Kidney (tissue), 13 donors: ENCODE measurements at regions not wholly inside any gene's neighbourhood (a gene's known extent, or its start where the extent isn't known, plus 50 kb on each side); places are given as distances from the start of the nearest gene placed in this dataset.
A peak's percentile ranks its signal among the peaks of the same experiment; 100 is the strongest.

ENCODE experiments used
- DNase-seq, 5 donors: peaks; one replicate each; pipeline ENCODE4 v3.0.0-alpha.2; 2013 to 2020
- FAIRE-seq: peaks from 2 replicates; lab custom pipeline; 2012; peaks lifted over from hg19 to GRCh38; lab: Jason Lieb, UNC
- H3K27ac ChIP-seq, 2 donors: one replicate each; pipeline ENCODE4 v1.7.0; 2013; ENCODE audit warnings: low read depth in 2 of 2, low read length in 2 of 2, inconsistent platforms in 1 of 2
- H3K27me3 ChIP-seq: one replicate; pipeline ENCODE4 v1.7.1; 2013; ENCODE audit warnings: low read length, inconsistent platforms; ENCODE audit not compliant: control insufficient read depth, insufficient read depth
- H3K36me3 ChIP-seq, 3 donors: one replicate each; pipeline versions ENCODE4 v1.7.0 to v1.7.1; 2013; ENCODE audit warnings: low read length in 3 of 3, control low read depth in 1 of 3, inconsistent platforms in 1 of 3; ENCODE audit not compliant: insufficient read depth in 3 of 3, control insufficient read depth in 2 of 3
- H3K4me1 ChIP-seq, 3 donors: one replicate each; pipeline versions ENCODE4 v1.7.0 to v1.7.1; 2013; ENCODE audit warnings: low read length in 3 of 3, inconsistent platforms in 1 of 3, low read depth in 1 of 3; ENCODE audit not compliant: control insufficient read depth in 2 of 3, insufficient read depth in 2 of 3
- H3K4me3 ChIP-seq, 3 donors: one replicate each; pipeline versions ENCODE4 v1.7.0 to v1.8.1; 2013; ENCODE audit warnings: low read length in 3 of 3, control low read depth in 1 of 3, inconsistent platforms in 1 of 3
- H3K9ac ChIP-seq, 3 donors: one replicate each; pipeline versions ENCODE4 v1.7.0 to v1.7.1; 2013; ENCODE audit warnings: low read length in 3 of 3, control low read depth in 1 of 3, inconsistent platforms in 1 of 3
- H3K9me3 ChIP-seq, 3 donors: one replicate each; pipeline versions ENCODE4 v1.7.0 to v1.7.1; 2013; ENCODE audit warnings: low read length in 3 of 3, control low read depth in 1 of 3, inconsistent platforms in 1 of 3; ENCODE audit not compliant: control insufficient read depth in 2 of 3, insufficient read depth in 1 of 3
- intact Hi-C: fragments of 100-400 bp; cut with DNase I; formaldehyde crosslinking; loops from one replicate; pipeline ENCODE4 v1.11.1; 2022
- TF ChIP-seq, protein P1 (sequence below): IDR thresholded peaks from 3 replicates; pipeline ENCODE4 v1.5.1; 2012; ENCODE audit warnings: mild to moderate bottlenecking, moderate library complexity, borderline replicate concordance; ENCODE audit not compliant: insufficient read depth; ENCODE audit errors: extremely low read depth
- donor health status: control.
- donor health status: control.
- donor health status: control.
- donor health status: control.
- donor health status: control.
- donor health status: DM: yes; HTN: yes; CAD: no.
- donor health status: Normal renal cell carcinoma (clear cell type).

DNA sequence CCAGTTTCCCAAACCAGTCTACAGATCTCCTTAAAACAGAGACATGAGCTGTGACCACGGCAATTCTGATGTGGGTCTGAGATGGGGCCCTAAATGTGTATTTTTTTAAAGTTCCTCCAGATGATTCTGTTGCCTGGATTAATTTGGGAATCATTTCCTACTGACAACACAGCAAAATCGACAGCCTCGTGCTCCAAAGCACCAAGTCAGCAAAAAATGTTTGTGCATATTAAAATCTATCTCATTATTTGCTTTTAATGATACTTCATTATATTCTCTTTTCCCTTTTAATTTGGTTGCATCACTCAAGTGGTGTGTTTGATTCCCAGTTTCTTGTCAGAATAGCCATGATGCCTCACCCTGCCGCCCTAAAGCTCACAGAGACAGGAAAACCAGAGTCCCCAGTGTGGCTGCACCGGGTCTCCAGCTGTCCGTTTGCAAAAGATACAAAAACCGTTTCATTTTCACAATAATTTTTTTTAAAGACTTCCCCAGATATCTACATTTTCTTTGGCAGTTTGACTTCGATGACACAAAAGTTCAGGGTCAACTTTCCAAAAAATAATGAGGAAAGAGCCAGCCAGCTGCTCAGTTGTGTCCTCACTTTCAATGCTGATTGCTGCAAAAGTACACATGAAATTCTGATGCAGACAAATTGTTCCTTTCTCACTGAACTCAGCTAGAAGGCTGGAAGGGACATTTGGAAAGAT lies 443.2 kb upstream of the ID2 start:
- H3K4me3 ChIP-seq, result no peak overlapping the region
- peaks cover 8 to 12% (median 10%) of the 10 kb centered on the region in 3 donors for H3K4me1 ChIP-seq
- DNase-seq, result no peak
- no peaks in the 10 kb centered on the region for H3K9me3 ChIP-seq
- intact Hi-C loops, result no loop called here
- no peak overlapping the region for H3K27ac ChIP-seq
- H3K27me3 ChIP-seq, result no peaks in the 10 kb centered on the region
- H3K9ac ChIP-seq, result no peak overlapping the region
- TF ChIP-seq, protein P1, sequence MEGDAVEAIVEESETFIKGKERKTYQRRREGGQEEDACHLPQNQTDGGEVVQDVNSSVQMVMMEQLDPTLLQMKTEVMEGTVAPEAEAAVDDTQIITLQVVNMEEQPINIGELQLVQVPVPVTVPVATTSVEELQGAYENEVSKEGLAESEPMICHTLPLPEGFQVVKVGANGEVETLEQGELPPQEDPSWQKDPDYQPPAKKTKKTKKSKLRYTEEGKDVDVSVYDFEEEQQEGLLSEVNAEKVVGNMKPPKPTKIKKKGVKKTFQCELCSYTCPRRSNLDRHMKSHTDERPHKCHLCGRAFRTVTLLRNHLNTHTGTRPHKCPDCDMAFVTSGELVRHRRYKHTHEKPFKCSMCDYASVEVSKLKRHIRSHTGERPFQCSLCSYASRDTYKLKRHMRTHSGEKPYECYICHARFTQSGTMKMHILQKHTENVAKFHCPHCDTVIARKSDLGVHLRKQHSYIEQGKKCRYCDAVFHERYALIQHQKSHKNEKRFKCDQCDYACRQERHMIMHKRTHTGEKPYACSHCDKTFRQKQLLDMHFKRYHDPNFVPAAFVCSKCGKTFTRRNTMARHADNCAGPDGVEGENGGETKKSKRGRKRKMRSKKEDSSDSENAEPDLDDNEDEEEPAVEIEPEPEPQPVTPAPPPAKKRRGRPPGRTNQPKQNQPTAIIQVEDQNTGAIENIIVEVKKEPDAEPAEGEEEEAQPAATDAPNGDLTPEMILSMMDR, result no peak
- no peaks in the 10 kb centered on the region for H3K36me3 ChIP-seq
- no peak for FAIRE-seq

DNA sequence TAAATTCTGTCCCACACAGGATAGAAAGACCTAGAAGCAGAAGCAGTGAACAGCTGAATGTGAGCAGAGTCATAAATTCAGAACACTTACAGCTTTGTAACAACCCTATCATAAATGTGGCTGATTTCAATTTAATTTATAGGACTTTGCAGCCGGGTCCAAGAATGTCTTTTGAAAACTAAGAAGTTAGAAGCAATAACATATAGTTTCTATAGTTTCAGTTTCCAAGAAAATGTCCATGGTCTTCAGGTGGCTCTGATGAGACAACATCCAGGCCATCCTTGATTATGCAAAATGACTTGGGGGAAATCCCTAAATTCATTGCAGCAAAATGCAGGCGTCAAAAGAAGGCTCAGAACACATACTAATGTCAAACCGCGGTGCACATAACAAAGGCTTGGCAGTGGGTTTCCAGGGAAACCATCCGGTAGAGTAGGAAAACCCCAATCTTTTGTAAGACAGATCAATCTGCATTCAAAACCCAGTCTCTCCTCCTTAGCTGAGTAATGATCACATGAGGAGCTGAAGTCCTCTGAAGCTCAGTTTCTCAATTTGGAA lies 442.2 kb upstream of the ID2 start:
- TF ChIP-seq, protein P1, result no peak
- DNase-seq (peak in 2 of 5 donors; percentile 48 to 79), FAIRE-seq (no peak)
- Histone ChIP-seq H3K27me3 (no peaks in the 10 kb centered on the region), H3K9ac (no peak overlapping the region), H3K9me3 (no peaks in the 10 kb centered on the region), H3K4me3 (no peak overlapping the region), H3K4me1 (peaks cover 5 to 8% (median 6%) of the 10 kb centered on the region in 3 donors), H3K36me3 (no peaks in the 10 kb centered on the region), H3K27ac (no peak overlapping the region)
- intact Hi-C loops, result no loop called here

DNA sequence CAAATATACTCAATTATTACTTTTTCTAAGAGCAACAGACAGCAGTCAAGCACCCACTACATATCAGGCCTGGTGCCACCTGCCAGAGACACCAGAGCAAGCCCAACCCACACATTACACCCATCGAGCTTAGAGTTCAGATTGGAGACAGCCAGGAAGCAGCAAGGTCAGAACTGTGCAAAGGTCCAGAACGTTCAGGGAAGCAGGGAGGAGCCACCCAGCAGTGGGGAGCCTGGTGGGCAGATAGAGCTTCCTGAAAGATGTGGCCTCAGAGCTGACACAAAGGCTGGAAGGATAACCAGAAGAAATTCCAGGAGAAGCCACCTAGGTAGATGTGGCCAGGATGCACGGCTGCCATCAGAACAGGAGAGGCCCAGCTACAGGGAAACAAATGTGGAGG lies 440.5 kb upstream of the ID2 start:
- TF ChIP-seq, protein P1, result no peak
- DNase-seq (no peak), FAIRE-seq (no peak)
- no peak overlapping the region for H3K27ac ChIP-seq
- no peaks in the 10 kb centered on the region for H3K4me1 ChIP-seq
- H3K27me3 ChIP-seq, result no peaks in the 10 kb centered on the region
- no peaks in the 10 kb centered on the region for H3K36me3 ChIP-seq
- no peak overlapping the region for H3K9ac ChIP-seq
- no peaks in the 10 kb centered on the region for H3K9me3 ChIP-seq
- intact Hi-C loops, result no loop called here
- H3K4me3 ChIP-seq, result no peak overlapping the region
